ENCODE measurements at regions not wholly inside any gene's neighbourhood (a gene's known extent, or its start where the extent isn't known, plus 50 kb on each side); places are given as distances from the start of the nearest gene placed in this dataset.
"Not testable (repeated sequence)": the region's sequence is repeated elsewhere in the genome, so short reads cannot be mapped to it uniquely, and the experiment has no call there.

DNA sequence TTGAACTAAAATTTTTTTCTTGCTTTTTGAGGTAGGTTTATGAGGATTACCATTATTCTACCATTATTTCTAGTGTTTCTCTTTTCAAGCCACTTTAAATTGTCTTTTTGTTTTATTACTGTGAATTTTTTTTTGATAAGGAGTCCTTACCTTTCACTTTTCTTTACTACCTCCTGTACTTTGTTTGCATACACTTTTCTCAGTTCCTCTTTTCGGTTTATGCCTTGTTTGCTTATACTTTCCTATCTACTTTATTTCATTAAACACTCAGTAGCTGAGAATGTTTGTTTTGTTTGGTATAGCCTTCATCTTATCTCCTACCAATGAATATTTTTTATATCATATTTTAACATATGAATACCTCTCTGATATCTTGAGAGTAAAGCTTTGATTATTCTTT, 147.9 kb downstream of the TFAP2B start:
- Histone ChIP-seq H3K36me3 (ENCODE audit: low read length) (no peaks in the 10 kb centered on the region), H3K27ac (ENCODE audit: low read depth, low read length) (no peak overlapping the region), H2AFZ (ENCODE audit: low read depth, low read length, severe bottlenecking) (no peak overlapping the region), H3K79me2 (ENCODE audit: insufficient read depth, low read length) (no peaks in the 10 kb centered on the region), H4K20me1 (ENCODE audit: low read depth, low read length) (no peaks in the 10 kb centered on the region), H3K9me2 (replicated peaks; ENCODE audit: insufficient read depth, low read length) (no peaks in the 10 kb centered on the region), H3K9me3 (ENCODE audit: insufficient read depth, low read length) (no peaks in the 10 kb centered on the region), H3K4me3 (ENCODE audit: insufficient read depth, low read length, poor library complexity, severe bottlenecking) (no peak overlapping the region), H3K4me2 (ENCODE audit: low read depth, low read length, poor library complexity, severe bottlenecking) (no peak overlapping the region), H3K27me3 (ENCODE audit: low read length) (no peaks in the 10 kb centered on the region), H3K9ac (ENCODE audit: low read length) (no peak overlapping the region), H3F3A (ENCODE audit: insufficient read depth) (no peaks in the 10 kb centered on the region)
- no peak for TF ChIP-seq EZH2phosphoT487 (conservative IDR thresholded peaks at IDR 0.05; ENCODE audit: low read length)

DNA sequence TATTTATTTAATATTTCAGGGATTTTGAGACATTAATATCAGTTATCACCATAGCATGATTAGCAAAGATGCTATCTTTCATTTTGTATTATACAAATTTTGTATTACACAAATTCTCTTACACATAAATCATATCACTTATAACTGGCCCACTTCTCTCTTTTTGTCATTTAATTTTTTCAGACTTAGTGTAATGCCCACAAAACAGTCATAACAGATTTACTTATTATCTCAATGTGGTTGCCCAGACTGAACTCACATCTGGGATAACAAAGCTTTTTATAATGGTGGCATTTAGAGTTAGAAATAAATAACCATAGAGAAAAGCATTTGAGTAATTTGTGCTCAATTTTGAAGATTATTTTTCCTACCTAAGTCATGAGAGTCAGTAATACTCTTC, 148.3 kb downstream of the TFAP2B start:
- H3K9me3 ChIP-seq (ENCODE audit: insufficient read depth, low read length), result no peaks in the 10 kb centered on the region
- no peaks in the 10 kb centered on the region for H3K9me2 ChIP-seq (replicated peaks; ENCODE audit: insufficient read depth, low read length)
- no peaks in the 10 kb centered on the region for H3K27me3 ChIP-seq (ENCODE audit: low read length)
- H3K27ac ChIP-seq (ENCODE audit: low read depth, low read length), result no peak overlapping the region
- no peak overlapping the region for H3K4me3 ChIP-seq (ENCODE audit: insufficient read depth, low read length, poor library complexity, severe bottlenecking)
- H4K20me1 ChIP-seq (ENCODE audit: low read depth, low read length), result no peaks in the 10 kb centered on the region
- H3K36me3 ChIP-seq (ENCODE audit: low read length), result no peaks in the 10 kb centered on the region
- no peak overlapping the region for H3K9ac ChIP-seq (ENCODE audit: low read length)
- H3K79me2 ChIP-seq (ENCODE audit: insufficient read depth, low read length), result no peaks in the 10 kb centered on the region
- H2AFZ ChIP-seq (ENCODE audit: low read depth, low read length, severe bottlenecking), result no peak overlapping the region
- no peak overlapping the region for H3K4me2 ChIP-seq (ENCODE audit: low read depth, low read length, poor library complexity, severe bottlenecking)
- TF ChIP-seq EZH2phosphoT487 (conservative IDR thresholded peaks at IDR 0.05; ENCODE audit: low read length), result no peak
- TF ChIP-seq, protein P1, sequence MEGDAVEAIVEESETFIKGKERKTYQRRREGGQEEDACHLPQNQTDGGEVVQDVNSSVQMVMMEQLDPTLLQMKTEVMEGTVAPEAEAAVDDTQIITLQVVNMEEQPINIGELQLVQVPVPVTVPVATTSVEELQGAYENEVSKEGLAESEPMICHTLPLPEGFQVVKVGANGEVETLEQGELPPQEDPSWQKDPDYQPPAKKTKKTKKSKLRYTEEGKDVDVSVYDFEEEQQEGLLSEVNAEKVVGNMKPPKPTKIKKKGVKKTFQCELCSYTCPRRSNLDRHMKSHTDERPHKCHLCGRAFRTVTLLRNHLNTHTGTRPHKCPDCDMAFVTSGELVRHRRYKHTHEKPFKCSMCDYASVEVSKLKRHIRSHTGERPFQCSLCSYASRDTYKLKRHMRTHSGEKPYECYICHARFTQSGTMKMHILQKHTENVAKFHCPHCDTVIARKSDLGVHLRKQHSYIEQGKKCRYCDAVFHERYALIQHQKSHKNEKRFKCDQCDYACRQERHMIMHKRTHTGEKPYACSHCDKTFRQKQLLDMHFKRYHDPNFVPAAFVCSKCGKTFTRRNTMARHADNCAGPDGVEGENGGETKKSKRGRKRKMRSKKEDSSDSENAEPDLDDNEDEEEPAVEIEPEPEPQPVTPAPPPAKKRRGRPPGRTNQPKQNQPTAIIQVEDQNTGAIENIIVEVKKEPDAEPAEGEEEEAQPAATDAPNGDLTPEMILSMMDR (IDR thresholded peaks at IDR 0.05; ENCODE audit: insufficient read depth, low read length, poor library complexity, severe bottlenecking), result no peak
- no peaks in the 10 kb centered on the region for H3F3A ChIP-seq (ENCODE audit: insufficient read depth)

DNA sequence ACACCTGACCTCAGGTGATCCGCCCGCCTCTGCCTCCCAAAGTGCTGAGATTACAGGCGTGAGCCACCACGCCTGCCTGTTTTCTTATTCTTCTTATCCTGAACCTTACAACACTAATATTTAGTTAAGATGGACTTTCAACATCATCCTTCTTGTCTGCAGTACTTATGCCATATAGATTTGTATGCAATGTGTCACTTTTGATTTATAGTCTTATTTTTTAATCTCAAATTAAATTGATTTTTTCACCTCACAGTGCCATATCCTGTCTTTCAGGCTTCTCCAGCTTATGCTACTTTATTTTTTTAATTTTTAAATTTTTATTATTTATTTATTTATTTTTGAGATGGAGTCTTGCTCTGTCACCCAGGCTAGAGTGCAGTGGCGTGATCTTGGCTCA, 149.6 kb downstream of the TFAP2B start:
- not testable (repeated sequence) for H3K9ac ChIP-seq (ENCODE audit: low read length); H3K4me3 ChIP-seq (ENCODE audit: insufficient read depth, low read length, poor library complexity, severe bottlenecking); H3K4me2 ChIP-seq (ENCODE audit: low read depth, low read length, poor library complexity, severe bottlenecking); H3K9me3 ChIP-seq (ENCODE audit: insufficient read depth, low read length); H3K9me2 ChIP-seq (replicated peaks; ENCODE audit: insufficient read depth, low read length); H3K27ac ChIP-seq (ENCODE audit: low read depth, low read length); H3K27me3 ChIP-seq (ENCODE audit: low read length); H4K20me1 ChIP-seq (ENCODE audit: low read depth, low read length); H3K36me3 ChIP-seq (ENCODE audit: low read length); H2AFZ ChIP-seq (ENCODE audit: low read depth, low read length, severe bottlenecking); H3F3A ChIP-seq (ENCODE audit: insufficient read depth); H3K79me2 ChIP-seq (ENCODE audit: insufficient read depth, low read length)

DNA sequence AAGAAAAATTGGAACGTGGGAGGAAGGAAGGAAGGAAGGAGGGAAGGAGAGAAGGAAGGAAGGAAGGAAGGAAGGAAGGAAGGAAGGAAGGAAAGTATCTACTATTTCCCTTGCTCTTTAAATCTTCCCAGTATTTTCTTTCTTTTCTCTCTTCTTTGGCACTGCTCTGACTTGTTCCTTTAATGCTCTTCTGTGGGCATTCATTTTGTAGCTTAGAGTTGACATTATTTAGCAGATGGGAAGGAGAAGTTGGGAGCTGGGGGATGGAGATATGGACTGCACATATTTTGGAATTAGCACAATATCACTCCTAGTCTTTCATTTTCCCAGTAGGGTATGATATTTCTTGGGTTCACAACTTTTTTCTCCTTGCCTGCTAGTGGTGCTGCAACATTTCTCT, 152.2 kb downstream of the TFAP2B start:
- no peaks in the 10 kb centered on the region for H3K27me3 ChIP-seq (ENCODE audit: low read length)
- H3K4me3 ChIP-seq (ENCODE audit: insufficient read depth, low read length, poor library complexity, severe bottlenecking), result no peak overlapping the region
- no peaks in the 10 kb centered on the region for H3K36me3 ChIP-seq (ENCODE audit: low read length)
- no peaks in the 10 kb centered on the region for H3K9me2 ChIP-seq (replicated peaks; ENCODE audit: insufficient read depth, low read length)
- no peak overlapping the region for H2AFZ ChIP-seq (ENCODE audit: low read depth, low read length, severe bottlenecking)
- H3K4me2 ChIP-seq (ENCODE audit: low read depth, low read length, poor library complexity, severe bottlenecking), result no peak overlapping the region
- no peaks in the 10 kb centered on the region for H3K9me3 ChIP-seq (ENCODE audit: insufficient read depth, low read length)
- no peaks in the 10 kb centered on the region for H3F3A ChIP-seq (ENCODE audit: insufficient read depth)
- H4K20me1 ChIP-seq (ENCODE audit: low read depth, low read length), result no peaks in the 10 kb centered on the region
- H3K79me2 ChIP-seq (ENCODE audit: insufficient read depth, low read length), result no peaks in the 10 kb centered on the region
- H3K27ac ChIP-seq (ENCODE audit: low read depth, low read length), result no peak overlapping the region
- H3K9ac ChIP-seq (ENCODE audit: low read length), result no peak overlapping the region
- TF ChIP-seq EZH2phosphoT487 (conservative IDR thresholded peaks at IDR 0.05; ENCODE audit: low read length), result no peak
- TF ChIP-seq, protein P1 (IDR thresholded peaks at IDR 0.05; ENCODE audit: insufficient read depth, low read length, poor library complexity, severe bottlenecking), result no peak
